Neural progenitor cell (in vitro differentiated cells): ENCODE measurements at regions not wholly inside any gene's neighbourhood (a gene's known extent, or its start where the extent isn't known, plus 50 kb on each side); places are given as distances from the start of the nearest gene placed in this dataset.

ENCODE experiments used
- CTCF ChIP-seq: fragments of 200-600 bp; sonication (generic); IDR thresholded peaks from 2 replicates; pipeline ENCODE4 v1.5.1; 2017; ENCODE audit warnings: antibody characterized with exemption, mild to moderate bottlenecking
- EZH2 ChIP-seq: fragments of 200-600 bp; sonication (generic); IDR thresholded peaks from 2 replicates; pipeline ENCODE4 v1.6.1; 2017; ENCODE audit warnings: antibody characterized with exemption, mild to moderate bottlenecking, moderate library complexity

GRCh38 chr1:78779831-78780230, 130.2 kb downstream of the IFI44 start:
- TF ChIP-seq CTCF = no peak
- no peak for TF ChIP-seq EZH2
